ENCODE measurements at regions not wholly inside any gene's neighbourhood (a gene's known extent, or its start where the extent isn't known, plus 50 kb on each side); places are given as distances from the start of the nearest gene placed in this dataset.
"Not testable (repeated sequence)": the region's sequence is repeated elsewhere in the genome, so short reads cannot be mapped to it uniquely, and the experiment has no call there.

DNA sequence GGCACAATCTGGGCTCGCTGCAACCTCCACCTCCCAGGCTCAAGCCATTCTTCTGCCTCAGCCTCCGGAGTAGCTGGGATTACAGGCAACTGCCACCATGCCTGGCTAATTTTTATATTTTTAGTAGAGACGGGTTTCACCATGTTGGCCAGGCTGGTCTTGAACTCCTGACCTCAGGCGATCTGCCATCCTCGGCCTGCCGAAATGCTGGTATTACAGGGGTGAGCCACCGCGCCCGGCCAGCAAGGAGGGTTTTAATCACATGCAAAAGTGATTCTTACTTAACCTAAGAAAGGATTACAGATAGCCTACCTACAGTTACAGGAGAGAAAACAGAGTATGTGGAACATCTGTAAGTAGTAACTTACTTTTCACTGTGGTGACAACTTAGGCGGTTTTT lies 163.4 kb downstream of the VGLL3 start:
- H3K4me3 Mint-ChIP-seq; H3K9me3 Mint-ChIP-seq; CTCF ChIA-PET; H3K27me3 Mint-ChIP-seq (ENCODE audit: low read depth); intact Hi-C loops (cut with micrococcal nuclease); DNase-seq; H3K4me1 Mint-ChIP-seq (ENCODE audit: low read depth); H3K36me3 Mint-ChIP-seq (ENCODE audit: low read depth); H3K27ac Mint-ChIP-seq: not testable (repeated sequence)

DNA sequence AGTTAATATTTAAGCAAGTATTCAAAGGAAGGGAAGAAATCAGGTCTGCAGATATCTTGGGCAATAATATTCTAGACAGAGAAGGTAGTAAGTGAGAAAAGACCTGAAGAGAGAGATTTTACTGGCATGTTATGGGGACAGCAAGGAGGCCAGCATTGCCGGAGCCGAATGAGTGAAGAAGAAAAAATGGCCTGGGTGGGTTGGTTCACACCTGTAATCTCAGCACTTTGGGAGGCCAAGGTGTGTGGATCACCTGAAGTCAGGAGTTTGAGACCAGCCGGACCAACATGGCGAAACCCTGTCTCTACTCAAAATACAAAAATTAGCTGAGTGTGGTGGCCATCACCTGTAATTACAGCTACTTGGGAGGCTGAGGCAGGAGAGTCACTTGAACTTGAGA lies 164.7 kb downstream of the VGLL3 start:
- no peaks in the 10 kb centered on the region for H3K9me3 Mint-ChIP-seq
- no peak overlapping the region for H3K4me3 Mint-ChIP-seq
- H3K36me3 Mint-ChIP-seq (ENCODE audit: low read depth): no peaks in the 10 kb centered on the region
- H3K27ac Mint-ChIP-seq: no peak overlapping the region
- DNase-seq: no peak
- intact Hi-C loops (cut with micrococcal nuclease): no loop called here
- CTCF ChIA-PET: no interaction called here
- no peaks in the 10 kb centered on the region for H3K27me3 Mint-ChIP-seq (ENCODE audit: low read depth)
- no peaks in the 10 kb centered on the region for H3K4me1 Mint-ChIP-seq (ENCODE audit: low read depth)

GRCh38 chr3:86815880-86816279 lies 175.1 kb downstream of the VGLL3 start:
- CTCF ChIA-PET: no interaction called here
- no peak for DNase-seq
- no peak overlapping the region for H3K27ac Mint-ChIP-seq
- no peak overlapping the region for H3K4me3 Mint-ChIP-seq
- no peaks in the 10 kb centered on the region for H3K9me3 Mint-ChIP-seq
- intact Hi-C loops (cut with micrococcal nuclease): no loop called here
- H3K4me1 Mint-ChIP-seq (ENCODE audit: low read depth): no peaks in the 10 kb centered on the region
- no peaks in the 10 kb centered on the region for H3K36me3 Mint-ChIP-seq (ENCODE audit: low read depth)
- no peaks in the 10 kb centered on the region for H3K27me3 Mint-ChIP-seq (ENCODE audit: low read depth)

- Mint-ChIP-seq H3K4me3 (no peak overlapping the region), H3K27ac (no peak overlapping the region), H3K36me3 (ENCODE audit: low read depth) (no peaks in the 10 kb centered on the region), H3K9me3 (no peaks in the 10 kb centered on the region), H3K4me1 (ENCODE audit: low read depth) (no peaks in the 10 kb centered on the region), H3K27me3 (ENCODE audit: low read depth) (no peaks in the 10 kb centered on the region)
- intact Hi-C loops (cut with micrococcal nuclease): no loop called here
- no peak for DNase-seq
- CTCF ChIA-PET: no interaction called here
Observed at GRCh38 chr3:86814918-86815655, 175.9 kb downstream of the VGLL3 start.

- H3K4me1 Mint-ChIP-seq (ENCODE audit: low read depth): no peaks in the 10 kb centered on the region
- no peaks in the 10 kb centered on the region for H3K27me3 Mint-ChIP-seq (ENCODE audit: low read depth)
- no peaks in the 10 kb centered on the region for H3K9me3 Mint-ChIP-seq
- CTCF ChIA-PET: no interaction called here
- no peak for DNase-seq
- H3K27ac Mint-ChIP-seq: no peak overlapping the region
- no peak overlapping the region for H3K4me3 Mint-ChIP-seq
- H3K36me3 Mint-ChIP-seq (ENCODE audit: low read depth): no peaks in the 10 kb centered on the region
- intact Hi-C loops (cut with micrococcal nuclease): no loop called here
Observed at GRCh38 chr3:86814321-86814720, 176.6 kb downstream of the VGLL3 start.

DNA sequence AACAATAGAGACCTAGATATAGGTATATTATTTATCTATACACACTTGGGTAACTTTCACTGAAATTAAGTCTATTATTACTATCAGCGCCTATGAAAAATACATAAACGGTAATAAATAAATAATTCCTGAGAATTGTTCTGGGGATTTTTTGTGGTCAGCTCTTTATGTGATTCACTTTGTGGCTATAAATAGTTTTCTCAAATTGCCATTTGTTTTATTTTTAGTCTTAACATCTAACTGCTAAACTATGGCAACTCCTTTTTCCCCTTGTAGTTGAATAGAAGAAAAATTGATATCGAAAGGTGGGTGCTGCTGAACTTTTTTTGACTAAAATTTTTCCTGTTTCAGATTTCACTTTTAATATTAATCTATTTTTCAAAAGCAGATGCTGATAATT lies 189.0 kb downstream of the VGLL3 start:
- DNase-seq: no peak
- H3K4me3 Mint-ChIP-seq: no peak overlapping the region
- no peak overlapping the region for H3K27ac Mint-ChIP-seq
- intact Hi-C loops (cut with micrococcal nuclease): no loop called here
- H3K36me3 Mint-ChIP-seq (ENCODE audit: low read depth): no peaks in the 10 kb centered on the region
- H3K9me3 Mint-ChIP-seq: peaks cover 13% of the 10 kb centered on the region
- CTCF ChIA-PET: no interaction called here
- no peaks in the 10 kb centered on the region for H3K4me1 Mint-ChIP-seq (ENCODE audit: low read depth)
- H3K27me3 Mint-ChIP-seq (ENCODE audit: low read depth): no peaks in the 10 kb centered on the region

DNA sequence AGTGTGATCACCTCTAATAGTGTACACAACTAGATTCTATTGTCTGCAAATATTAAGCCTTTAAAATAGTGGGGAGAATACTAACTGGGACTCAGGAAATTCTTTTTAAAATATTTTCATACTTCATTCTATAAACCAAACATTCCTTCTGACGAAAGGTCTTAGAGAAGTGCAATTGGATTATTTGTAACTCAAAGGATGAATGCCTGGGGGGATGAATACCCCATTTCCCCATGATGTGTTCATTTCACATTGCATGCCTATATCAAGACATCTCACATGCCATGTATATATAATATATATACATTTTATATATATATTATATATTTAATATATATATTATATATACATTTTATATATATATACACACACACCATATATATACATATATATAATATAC lies 189.9 kb downstream of the VGLL3 start:
- Mint-ChIP-seq H3K4me1 (ENCODE audit: low read depth) (no peaks in the 10 kb centered on the region), H3K27me3 (ENCODE audit: low read depth) (no peaks in the 10 kb centered on the region), H3K36me3 (ENCODE audit: low read depth) (no peaks in the 10 kb centered on the region), H3K9me3 (peaks cover 7% of the 10 kb centered on the region), H3K4me3 (no peak overlapping the region), H3K27ac (no peak overlapping the region)
- DNase-seq: no peak
- intact Hi-C loops (cut with micrococcal nuclease): no loop called here
- CTCF ChIA-PET: no interaction called here

GRCh38 chr3:86800116-86800515 lies 190.8 kb downstream of the VGLL3 start:
- CTCF ChIA-PET: no interaction called here
- no peak overlapping the region for H3K27ac Mint-ChIP-seq
- peaks cover 5% of the 10 kb centered on the region for H3K9me3 Mint-ChIP-seq
- no peaks in the 10 kb centered on the region for H3K36me3 Mint-ChIP-seq (ENCODE audit: low read depth)
- intact Hi-C loops (cut with micrococcal nuclease): no loop called here
- DNase-seq: no peak
- no peaks in the 10 kb centered on the region for H3K27me3 Mint-ChIP-seq (ENCODE audit: low read depth)
- no peak overlapping the region for H3K4me3 Mint-ChIP-seq
- H3K4me1 Mint-ChIP-seq (ENCODE audit: low read depth): no peaks in the 10 kb centered on the region

DNA sequence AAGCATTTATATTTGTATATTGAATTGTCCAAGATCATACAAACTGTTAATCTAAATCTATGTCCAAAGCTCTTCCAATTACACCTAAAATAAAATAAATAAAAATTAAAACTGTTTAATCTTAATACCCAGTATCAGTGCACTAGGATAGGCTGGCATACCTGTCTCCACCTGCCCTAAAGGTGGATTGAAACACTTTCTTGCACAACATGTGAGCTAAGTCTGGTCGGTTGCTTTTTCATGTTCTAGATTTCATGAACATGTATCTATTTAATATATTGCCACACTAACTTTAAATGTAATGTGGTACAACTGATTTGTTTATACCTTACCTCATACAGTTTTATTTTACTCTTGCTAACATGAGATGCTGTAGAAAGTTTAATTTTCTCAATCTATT lies 193.0 kb downstream of the VGLL3 start:
- Mint-ChIP-seq H3K36me3 (ENCODE audit: low read depth) (no peaks in the 10 kb centered on the region), H3K27ac (no peak overlapping the region), H3K9me3 (no peaks in the 10 kb centered on the region), H3K4me3 (no peak overlapping the region), H3K27me3 (ENCODE audit: low read depth) (no peaks in the 10 kb centered on the region), H3K4me1 (ENCODE audit: low read depth) (no peaks in the 10 kb centered on the region)
- CTCF ChIA-PET: no interaction called here
- intact Hi-C loops (cut with micrococcal nuclease): no loop called here
- no peak for DNase-seq

DNA sequence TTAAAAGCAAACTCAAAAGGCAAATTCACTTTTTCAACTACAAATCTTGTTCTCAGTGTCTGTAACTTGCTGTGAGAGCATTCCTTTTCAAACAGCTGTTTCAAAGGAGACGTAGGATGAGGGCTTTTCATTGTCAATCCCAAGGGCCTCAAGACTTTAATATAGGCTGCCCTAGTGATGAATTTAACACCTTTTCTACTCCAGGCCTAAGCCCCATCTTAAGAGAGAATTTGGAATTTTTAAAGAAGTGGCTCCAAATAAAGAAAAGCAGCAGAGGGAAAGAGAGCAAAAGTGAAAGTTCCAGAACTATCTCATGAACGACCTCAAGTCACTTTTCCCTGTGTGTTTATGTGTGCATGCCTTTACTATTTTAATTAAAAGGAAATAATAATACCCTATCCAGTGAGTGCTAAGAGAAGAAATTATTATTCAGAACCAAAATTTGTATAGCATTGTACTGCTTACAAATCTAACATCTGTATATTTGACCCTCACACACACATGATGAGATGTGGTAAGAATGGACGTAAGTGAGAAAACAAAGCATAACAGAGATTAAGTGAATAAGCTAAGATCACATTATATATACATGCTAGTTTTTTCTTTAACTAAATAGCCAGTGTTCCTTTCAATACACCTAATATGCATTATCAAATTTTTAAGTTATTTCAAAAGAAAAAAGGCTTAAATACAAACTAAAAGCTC lies 196.4 kb downstream of the VGLL3 start:
- CTCF ChIA-PET: no interaction called here

DNA sequence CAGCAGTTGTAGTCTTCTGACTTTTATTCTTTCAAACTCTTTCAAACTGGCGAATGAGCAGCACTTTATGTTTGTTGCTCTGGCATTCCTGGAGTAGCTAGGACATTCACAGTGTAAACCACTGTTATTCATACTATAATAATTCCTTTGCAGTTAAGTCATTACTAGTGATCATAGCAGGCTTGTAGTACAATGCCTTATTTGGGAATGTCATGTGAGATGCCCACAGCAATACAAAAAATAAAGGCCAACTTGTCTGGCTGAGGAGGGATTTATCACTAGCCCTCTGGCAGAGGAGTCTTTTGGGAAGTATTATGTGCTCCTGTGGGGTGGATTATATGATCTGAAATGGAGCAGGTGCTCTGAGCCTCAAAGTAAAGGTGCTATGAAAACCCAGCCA lies 197.2 kb downstream of the VGLL3 start:
- Mint-ChIP-seq H3K27ac (no peak overlapping the region), H3K27me3 (ENCODE audit: low read depth) (no peaks in the 10 kb centered on the region), H3K36me3 (ENCODE audit: low read depth) (no peaks in the 10 kb centered on the region), H3K9me3 (no peaks in the 10 kb centered on the region), H3K4me1 (ENCODE audit: low read depth) (no peaks in the 10 kb centered on the region), H3K4me3 (no peak overlapping the region)
- DNase-seq: no peak
- intact Hi-C loops (cut with micrococcal nuclease): no loop called here
- CTCF ChIA-PET: no interaction called here

More for the DNA sequence above, 196.4 kb downstream of the VGLL3 start:
- Mint-ChIP-seq H3K4me1 (ENCODE audit: low read depth) (no peaks in the 10 kb centered on the region), H3K4me3 (no peak overlapping the region), H3K27ac (no peak overlapping the region), H3K36me3 (ENCODE audit: low read depth) (no peaks in the 10 kb centered on the region), H3K9me3 (no peaks in the 10 kb centered on the region), H3K27me3 (ENCODE audit: low read depth) (no peaks in the 10 kb centered on the region)
- intact Hi-C loops (cut with micrococcal nuclease): no loop called here
- no peak for DNase-seq

- CTCF ChIA-PET: no interaction called here
- no peaks in the 10 kb centered on the region for H3K27me3 Mint-ChIP-seq (ENCODE audit: low read depth)
- intact Hi-C loops (cut with micrococcal nuclease): no loop called here
- no peak overlapping the region for H3K27ac Mint-ChIP-seq
- H3K4me3 Mint-ChIP-seq: no peak overlapping the region
- no peaks in the 10 kb centered on the region for H3K9me3 Mint-ChIP-seq
- H3K4me1 Mint-ChIP-seq (ENCODE audit: low read depth): no peaks in the 10 kb centered on the region
- H3K36me3 Mint-ChIP-seq (ENCODE audit: low read depth): no peaks in the 10 kb centered on the region
- DNase-seq: no peak
Observed at GRCh38 chr3:86792316-86792715, 198.6 kb downstream of the VGLL3 start.

DNA sequence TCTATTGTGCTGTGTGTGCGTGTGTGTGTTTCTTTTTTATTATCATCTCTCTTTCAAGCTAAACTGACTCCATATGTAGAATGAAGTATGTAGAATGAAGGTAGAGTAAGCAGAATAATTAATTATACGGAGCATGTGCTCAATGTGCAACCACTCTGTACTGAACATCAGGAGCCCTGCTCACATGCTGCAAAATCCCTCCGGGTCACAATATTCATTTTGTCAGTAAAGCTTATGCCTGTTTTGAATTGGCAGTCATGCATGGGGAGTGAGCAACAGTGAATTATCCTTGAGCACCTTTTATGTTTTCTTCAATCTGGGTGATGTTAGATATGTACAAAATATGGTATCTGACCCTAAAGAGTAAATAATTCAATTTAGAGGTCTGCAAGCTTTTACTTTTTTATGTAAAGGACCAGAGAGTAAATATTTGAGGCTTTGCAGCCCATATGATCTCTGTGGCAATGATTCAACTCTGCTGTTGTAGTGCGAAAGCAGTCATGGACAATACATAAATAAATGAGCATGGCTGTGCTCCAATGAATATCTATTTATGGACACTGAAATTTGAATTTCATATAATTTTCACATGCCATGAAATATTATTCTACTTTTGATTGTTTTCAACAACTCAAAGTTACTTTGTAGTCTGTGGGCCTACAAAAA lies 199.9 kb downstream of the VGLL3 start:
- Mint-ChIP-seq H3K4me3 (no peak overlapping the region), H3K9me3 (no peaks in the 10 kb centered on the region)

More for the DNA sequence above, 199.9 kb downstream of the VGLL3 start:
- Mint-ChIP-seq H3K4me1 (ENCODE audit: low read depth) (no peaks in the 10 kb centered on the region), H3K27me3 (ENCODE audit: low read depth) (no peaks in the 10 kb centered on the region), H3K27ac (no peak overlapping the region), H3K36me3 (ENCODE audit: low read depth) (no peaks in the 10 kb centered on the region)
- no peak for DNase-seq
- intact Hi-C loops (cut with micrococcal nuclease): no loop called here
- CTCF ChIA-PET: no interaction called here
